DMS153 treated with DMSO at 0.1 percent for 48 hours (cell line): ENCODE measurements at regions not wholly inside any gene's neighbourhood (a gene's known extent, or its start where the extent isn't known, plus 50 kb on each side); places are given as distances from the start of the nearest gene placed in this dataset.

Experiments used
- DNase-seq: peaks from one replicate; lab custom pipeline; 2025; ENCODE audit not compliant: unreplicated experiment; lab: John Stamatoyannopoulos, UW

DNA sequence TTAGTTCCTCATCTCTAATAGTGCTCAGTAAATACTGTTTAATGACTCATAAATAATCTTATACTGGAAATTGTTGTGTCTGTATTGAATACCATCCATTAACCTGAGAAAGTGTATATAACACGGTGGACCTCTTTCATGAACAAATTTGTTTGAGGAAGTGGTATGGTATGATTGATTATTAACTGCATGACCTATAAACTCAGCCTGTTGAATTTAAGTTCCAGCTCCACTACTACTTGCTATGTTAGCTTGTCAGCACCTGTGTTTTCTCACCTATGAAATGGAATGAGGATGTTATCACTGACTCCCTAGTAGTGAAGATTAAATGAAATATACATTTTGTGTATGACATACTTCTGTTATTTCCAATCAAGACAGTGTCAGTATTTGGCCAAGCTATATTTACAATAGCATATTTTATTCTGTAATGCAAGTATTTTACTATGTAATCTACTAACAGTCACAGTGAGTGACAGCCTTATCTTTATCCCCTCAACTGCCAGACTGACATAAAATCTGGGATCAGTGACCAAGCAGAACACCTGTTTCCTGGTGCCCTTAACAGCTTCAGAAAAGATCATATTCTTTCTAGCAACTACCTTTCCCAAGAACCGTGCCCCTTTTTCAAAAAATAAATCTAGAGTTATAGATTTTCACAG is 77.3 kb upstream of the ITGA1 start:
- DNase-seq: no peak

DNA sequence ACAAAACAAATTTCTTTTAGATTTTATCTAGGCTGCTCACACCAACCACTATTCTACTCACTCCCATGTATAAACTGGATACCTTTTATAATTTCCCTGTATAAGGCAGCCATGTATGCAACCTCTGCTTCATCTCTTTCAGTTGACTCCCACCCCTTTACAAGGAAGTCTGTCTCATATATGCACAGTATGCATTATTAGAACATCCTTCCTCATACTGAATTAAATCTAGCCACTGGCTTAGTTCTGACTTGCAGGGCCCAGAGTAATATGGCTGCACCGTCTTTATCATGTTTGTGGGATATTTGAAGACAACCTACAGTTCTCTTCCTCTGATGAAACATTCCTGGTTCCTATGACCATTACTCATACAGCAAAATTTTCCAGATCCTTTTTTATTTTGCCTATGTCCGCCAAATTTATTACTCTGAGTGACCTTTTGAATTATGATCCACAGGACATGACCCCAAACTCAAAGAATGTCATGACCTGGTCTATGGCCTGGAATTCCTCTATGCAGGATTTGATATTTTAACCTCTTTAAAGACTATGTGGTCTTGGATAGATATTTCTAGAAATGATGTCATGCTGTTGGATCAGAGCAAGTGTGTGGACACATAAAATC is 76.6 kb upstream of the ITGA1 start:
- DNase-seq: no peak

DNA sequence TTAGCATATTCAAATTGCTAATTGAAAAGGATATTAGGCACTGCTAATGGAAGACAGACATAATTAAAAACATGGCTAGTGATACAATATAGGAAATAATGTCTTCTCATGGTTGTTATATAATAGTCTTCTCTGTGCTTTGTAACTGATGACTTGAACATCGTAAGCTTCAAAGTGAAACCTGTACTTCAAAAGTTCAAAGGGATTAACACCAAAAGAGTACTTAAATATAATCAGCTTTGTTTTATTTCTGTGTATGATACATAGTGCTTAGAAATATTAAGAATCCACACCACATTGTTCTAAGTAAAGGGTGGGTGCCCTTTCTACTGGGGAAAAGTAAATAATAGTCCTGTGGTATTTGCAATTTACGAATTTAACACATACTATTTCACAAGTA is 75.4 kb upstream of the ITGA1 start:
- DNase-seq: no peak

DNA sequence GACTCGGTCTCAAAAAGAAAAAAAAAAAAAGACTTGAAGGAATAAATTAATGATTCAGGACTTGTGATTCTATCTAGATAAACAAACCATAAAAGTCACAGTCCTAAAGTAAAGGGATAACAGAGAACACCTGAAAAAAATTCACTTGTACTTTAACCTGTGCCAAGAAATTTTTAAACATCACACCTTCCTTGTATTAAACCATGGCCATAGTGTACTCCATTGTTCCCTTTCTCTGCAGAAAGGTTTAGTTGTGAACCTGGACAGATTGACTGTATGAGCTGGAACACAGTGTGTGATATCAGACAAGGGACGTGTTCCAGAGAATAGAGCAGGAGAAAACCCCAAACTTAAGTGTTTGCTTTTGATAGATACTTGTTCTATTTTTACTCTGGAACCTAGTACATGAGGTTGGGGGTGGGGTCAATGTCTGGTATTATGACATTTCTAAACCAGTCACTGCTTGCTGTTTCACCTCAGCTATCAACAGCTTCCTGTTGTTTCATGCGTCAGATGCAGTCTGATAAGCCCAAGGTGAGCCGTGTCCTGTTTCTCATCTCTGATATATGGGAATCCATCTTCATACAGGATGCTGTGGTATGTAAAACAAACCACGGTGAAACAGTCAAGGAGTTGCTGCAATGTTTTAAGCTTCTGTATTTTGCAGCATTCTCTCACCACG is 62.5 kb upstream of the ITGA1 start:
- peak; percentile 4 for DNase-seq

DNA sequence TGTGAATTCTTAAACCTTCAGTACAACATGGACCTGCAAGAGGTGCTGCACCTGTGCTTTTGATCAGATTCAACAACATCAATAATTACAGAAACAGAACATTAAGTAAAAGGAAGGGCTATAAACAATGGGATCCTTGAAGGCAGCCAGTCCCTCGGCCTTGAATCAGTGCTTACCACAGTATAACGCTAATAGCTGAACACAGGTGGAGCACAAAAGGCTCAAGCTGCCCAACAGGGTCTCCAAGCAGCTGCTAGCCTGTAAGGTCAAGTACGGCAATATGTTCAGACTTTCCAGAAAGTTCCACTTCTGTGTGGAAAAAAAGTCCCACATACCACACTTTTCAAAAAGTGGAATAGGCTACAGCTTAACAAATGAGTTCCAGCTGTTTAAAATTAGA is 61.9 kb upstream of the ITGA1 start:
- DNase-seq: no peak

DNA sequence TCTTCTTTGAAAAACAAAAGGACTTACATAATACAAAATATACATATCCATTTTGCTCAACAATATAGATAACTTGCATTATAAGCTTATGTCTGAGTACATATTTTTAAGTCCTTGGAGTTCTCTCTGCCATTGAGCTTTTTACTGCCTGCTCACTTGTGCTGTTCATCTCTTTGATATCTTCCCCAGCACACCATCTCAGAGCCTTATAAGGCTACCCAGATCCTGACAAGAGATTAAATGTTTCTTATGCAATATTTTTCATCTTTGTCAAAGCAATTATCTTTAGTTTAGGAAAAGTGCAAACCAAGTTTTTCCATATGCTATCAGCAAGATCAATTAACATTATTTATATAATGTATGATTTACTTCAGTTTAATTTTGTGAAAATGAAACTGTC is 60.7 kb upstream of the ITGA1 start:
- DNase-seq: no peak

DNA sequence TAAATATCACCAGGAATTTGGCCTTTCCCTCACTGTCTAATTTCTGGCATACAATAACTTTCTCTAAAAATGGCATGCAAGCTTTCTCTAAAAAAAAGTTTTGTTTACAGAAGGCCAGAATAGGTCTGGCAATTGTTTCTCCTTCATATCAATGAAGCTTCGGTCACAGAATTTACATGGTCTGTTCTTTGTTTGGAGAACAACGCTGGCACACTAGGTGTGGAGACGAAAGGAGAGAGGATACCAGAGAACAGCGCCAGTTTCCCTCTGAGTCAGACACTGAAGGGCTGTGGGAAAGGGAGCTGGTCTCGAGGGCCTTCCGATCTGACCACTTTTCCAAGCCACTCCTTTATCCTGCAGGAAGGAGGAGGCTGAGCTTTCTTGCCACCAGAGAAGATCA is 60.1 kb upstream of the ITGA1 start:
- no peak for DNase-seq

DNA sequence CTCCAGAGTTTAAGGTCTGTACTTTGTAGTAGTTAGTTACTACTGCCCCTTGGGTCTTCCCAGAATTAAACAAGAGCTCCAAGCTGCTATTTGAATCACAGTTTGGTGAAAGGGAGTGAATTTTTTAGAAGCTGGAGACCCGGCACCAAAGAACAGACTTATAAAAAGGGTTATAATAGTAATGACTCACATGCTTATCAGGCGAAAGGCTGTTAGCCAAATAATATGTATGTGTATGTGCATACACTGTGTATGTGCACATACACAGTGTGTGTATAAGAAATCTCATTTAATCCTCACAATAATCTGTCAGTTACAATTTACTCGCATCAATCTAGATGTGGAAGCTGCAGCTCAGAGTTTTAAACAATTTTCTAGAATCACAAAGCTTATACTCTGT is 59.5 kb upstream of the ITGA1 start:
- DNase-seq: no peak

DNA sequence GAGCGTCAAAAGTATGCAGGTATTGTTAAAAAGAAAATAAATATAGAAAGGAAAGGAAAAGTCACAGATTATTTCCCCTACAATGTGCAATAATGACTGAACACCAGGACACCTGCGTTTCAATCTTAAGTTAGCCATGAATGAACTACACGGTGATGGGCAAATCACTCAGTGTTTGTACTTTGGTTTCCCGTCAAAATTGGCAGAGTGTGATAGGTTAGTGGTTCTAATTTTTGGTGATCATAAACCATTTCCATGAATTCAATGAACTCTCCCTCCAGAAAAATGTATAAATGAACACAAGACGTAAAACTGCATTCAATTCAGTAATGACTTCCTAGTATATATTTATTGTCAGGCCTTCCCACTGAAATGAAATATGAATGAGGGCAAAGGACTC is 59.0 kb upstream of the ITGA1 start:
- no peak for DNase-seq

DNA sequence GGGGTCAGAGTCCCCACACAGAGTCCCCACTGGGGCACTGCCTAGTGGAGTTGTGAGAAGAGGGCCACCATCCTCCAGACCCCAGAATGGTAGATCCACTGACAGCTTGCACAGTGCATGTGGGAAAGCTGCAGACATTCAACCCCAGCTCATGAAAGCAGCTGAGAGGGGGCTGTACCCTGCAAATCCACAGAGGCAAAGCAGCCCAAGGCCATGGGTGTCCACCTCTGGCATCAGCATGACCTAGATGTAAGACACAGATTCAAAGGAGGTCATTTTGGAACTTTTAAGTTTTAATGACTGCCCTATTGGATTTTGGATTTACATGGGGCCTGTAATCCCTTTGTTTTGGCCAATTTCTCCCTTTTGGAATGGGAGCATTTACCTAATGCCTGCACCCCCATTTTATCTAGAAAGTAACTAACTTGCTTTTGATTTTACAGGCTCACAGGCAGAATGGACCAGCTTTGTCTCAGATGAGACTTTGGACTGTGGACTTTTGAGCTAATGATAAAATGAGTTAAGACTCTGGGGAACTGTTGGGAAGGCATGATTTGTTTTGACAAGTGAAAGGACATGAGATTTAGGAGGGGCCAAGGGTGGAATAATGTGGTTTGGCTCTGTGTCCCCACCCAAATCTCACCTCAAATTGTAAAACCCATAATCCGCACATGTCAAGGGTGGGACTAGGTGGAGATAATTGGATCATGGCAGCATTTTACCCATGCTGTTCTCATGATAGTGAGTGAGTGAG is 56.3 kb upstream of the ITGA1 start:
- DNase-seq: no peak

DNA sequence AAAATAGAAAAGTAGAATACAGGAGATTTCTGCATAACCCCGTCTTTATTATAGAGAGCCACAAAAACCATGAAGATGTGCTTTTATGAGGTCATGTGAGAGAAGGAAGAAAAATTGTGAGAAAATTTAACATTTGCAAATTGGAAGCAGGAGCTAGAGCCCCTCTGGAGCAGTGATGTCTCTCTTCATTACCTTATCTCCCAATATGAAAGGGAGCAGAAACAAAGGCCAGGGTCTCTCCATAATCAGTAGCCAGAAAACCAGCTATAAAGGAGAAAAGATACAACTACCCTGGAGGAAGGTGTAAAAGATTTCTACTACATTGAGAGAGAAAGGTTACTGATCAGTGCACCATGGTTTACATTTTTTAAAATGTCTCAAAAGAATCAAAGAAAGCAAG is 53.2 kb upstream of the ITGA1 start:
- DNase-seq: no peak

DNA sequence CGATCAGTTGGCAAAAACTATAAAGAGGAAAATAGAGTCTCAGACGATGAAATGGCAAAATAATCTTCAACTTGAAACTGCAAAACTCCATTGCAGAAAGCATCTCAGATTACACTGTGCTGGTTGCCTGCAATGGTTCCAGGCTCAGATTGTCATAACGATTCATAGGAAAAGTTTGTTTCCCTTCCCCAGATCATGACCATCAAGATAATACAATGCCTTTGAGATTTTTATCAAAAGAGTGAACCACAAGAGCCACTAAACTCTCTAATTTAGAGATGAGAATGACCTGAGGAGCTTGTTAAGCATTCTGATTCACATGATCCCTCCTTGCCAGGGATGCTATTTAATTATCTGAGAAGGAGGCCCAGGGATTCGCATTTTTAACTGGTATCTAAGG is 52.6 kb upstream of the ITGA1 start:
- DNase-seq: no peak
